ENCODE measurements at regions not wholly inside any gene's neighbourhood (a gene's known extent, or its start where the extent isn't known, plus 50 kb on each side); places are given as distances from the start of the nearest gene placed in this dataset.

GRCh38 chr2:235244255-235245220 lies 249.3 kb upstream of the AGAP1 start:
- DNase-seq (ENCODE audit: low read depth in 2 of 2, low spot score in 1 of 2), result no peak

GRCh38 chr2:235247001-235247400 lies 246.8 kb upstream of the AGAP1 start:
- DNase-seq (ENCODE audit: low read depth in 2 of 2, low spot score in 1 of 2), result no peak

GRCh38 chr2:235255693-235256092 lies 238.2 kb upstream of the AGAP1 start:
- DNase-seq (ENCODE audit: low read depth in 2 of 2, low spot score in 1 of 2), result no peak

- no peak for DNase-seq (ENCODE audit: low read depth in 2 of 2, low spot score in 1 of 2)
Measured at GRCh38 chr2:235257590-235257989, 236.3 kb upstream of the AGAP1 start.

GRCh38 chr2:235262750-235263149 lies 231.1 kb upstream of the AGAP1 start:
- DNase-seq (ENCODE audit: low read depth in 2 of 2, low spot score in 1 of 2), result no peak

GRCh38 chr2:235263205-235264120 lies 230.4 kb upstream of the AGAP1 start:
- DNase-seq (ENCODE audit: low read depth in 2 of 2, low spot score in 1 of 2), result no peak

- DNase-seq (ENCODE audit: low read depth in 2 of 2, low spot score in 1 of 2), result no peak
Measured at GRCh38 chr2:235264121-235264493, 229.7 kb upstream of the AGAP1 start.

- no peak for DNase-seq (ENCODE audit: low read depth in 2 of 2, low spot score in 1 of 2)
Measured at GRCh38 chr2:235264512-235264911, 229.3 kb upstream of the AGAP1 start.

GRCh38 chr2:235265348-235265965 lies 228.4 kb upstream of the AGAP1 start:
- DNase-seq (ENCODE audit: low read depth in 2 of 2, low spot score in 1 of 2), result no peak

GRCh38 chr2:235267251-235267650 lies 226.6 kb upstream of the AGAP1 start:
- DNase-seq (ENCODE audit: low read depth in 2 of 2, low spot score in 1 of 2), result no peak

- no peak for DNase-seq (ENCODE audit: low read depth in 2 of 2, low spot score in 1 of 2)
Measured at GRCh38 chr2:235268535-235268934, 225.3 kb upstream of the AGAP1 start.

GRCh38 chr2:235270291-235270690 lies 223.6 kb upstream of the AGAP1 start:
- DNase-seq (ENCODE audit: low read depth in 2 of 2, low spot score in 1 of 2), result no peak

- peak in 1 of 2 donors; percentile 3 for DNase-seq (ENCODE audit: low read depth in 2 of 2, low spot score in 1 of 2)
Measured at GRCh38 chr2:235270956-235271355, 222.9 kb upstream of the AGAP1 start.

- no peak for DNase-seq (ENCODE audit: low read depth in 2 of 2, low spot score in 1 of 2)
Measured at GRCh38 chr2:235271936-235272335, 221.9 kb upstream of the AGAP1 start.

GRCh38 chr2:235274023-235274422 lies 219.8 kb upstream of the AGAP1 start:
- DNase-seq (ENCODE audit: low read depth in 2 of 2, low spot score in 1 of 2), result no peak

- DNase-seq (ENCODE audit: low read depth in 2 of 2, low spot score in 1 of 2), result no peak
Measured at GRCh38 chr2:235277485-235277884, 216.4 kb upstream of the AGAP1 start.

GRCh38 chr2:235278771-235279355 lies 215.0 kb upstream of the AGAP1 start:
- DNase-seq (ENCODE audit: low read depth in 2 of 2, low spot score in 1 of 2), result no peak

GRCh38 chr2:235279965-235280364 lies 213.9 kb upstream of the AGAP1 start:
- DNase-seq (ENCODE audit: low read depth in 2 of 2, low spot score in 1 of 2), result no peak

GRCh38 chr2:235283246-235283645 lies 210.6 kb upstream of the AGAP1 start:
- DNase-seq (ENCODE audit: low read depth in 2 of 2, low spot score in 1 of 2), result no peak

GRCh38 chr2:235286622-235287374 lies 207.0 kb upstream of the AGAP1 start:
- no peak for DNase-seq (ENCODE audit: low read depth in 2 of 2, low spot score in 1 of 2)
